CD4-positive, alpha-beta T cell (primary cell): ENCODE measurements at regions not wholly inside any gene's neighbourhood (a gene's known extent, or its start where the extent isn't known, plus 50 kb on each side); places are given as distances from the start of the nearest gene placed in this dataset.

Source experiments
- ATAC-seq: fragments of 200-7000 bp; cut with Tn5 transposase; one replicate; pipeline ENCODE4 v1.10.0; 2022; ENCODE audit warnings: mild to moderate bottlenecking; ENCODE audit not compliant: poor library complexity
- CTCF ChIA-PET: fragments of 350-600 bp; sonication (Branson Sonifier 250); formaldehyde crosslinking; loops from one replicate; lab custom pipeline; 2021; ENCODE audit warnings: antibody characterized with exemption, inconsistent platforms; lab: Charles Lee
- POLR2A ChIA-PET: fragments of 350-600 bp; sonication (Branson Sonifier 250); formaldehyde crosslinking; loops from one replicate; lab custom pipeline; 2021; ENCODE audit warnings: antibody characterized with exemption, inconsistent platforms; lab: Charles Lee
- DNase-seq, 14 experiments: peaks; one replicate each; pipeline ENCODE4 v3.0.0-alpha.2; 2013 to 2020; ENCODE audit warnings: mixed read lengths in 2 of 14
- H3K27ac ChIP-seq, 2 donors: one replicate each; pipeline versions ENCODE4 v1.5.1 to v1.7.0; 2013; ENCODE audit warnings: low read length in 2 of 2, low read depth in 1 of 2, mild to moderate bottlenecking in 1 of 2
- H3K27me3 ChIP-seq, 2 experiments: 1 replicate in 1 of 2; 2 replicates in 1 of 2; pipeline versions ENCODE4 v1.6.1 to v1.7.0; 2013; ENCODE audit warnings: low read length in 2 of 2, control low read depth in 1 of 2, mild to moderate bottlenecking in 1 of 2, moderate library complexity in 1 of 2; ENCODE audit not compliant: insufficient read depth in 2 of 2, control insufficient read depth in 1 of 2
- H3K36me3 ChIP-seq: one replicate; pipeline ENCODE4 v1.6.1; 2013; ENCODE audit warnings: low read length, control low read depth; ENCODE audit not compliant: insufficient read depth
- H3K4me1 ChIP-seq: one replicate; pipeline ENCODE4 v1.6.1; 2013; ENCODE audit warnings: low read length, control low read depth; ENCODE audit not compliant: insufficient read depth
- H3K4me3 ChIP-seq: one replicate; pipeline ENCODE4 v1.5.1; 2013; ENCODE audit warnings: mild to moderate bottlenecking, low read length, moderate library complexity
- H3K9me3 ChIP-seq, 2 experiments: 1 replicate in 1 of 2; 2 replicates in 1 of 2; pipeline versions ENCODE4 v1.6.1 to v1.7.0; 2013; ENCODE audit warnings: low read length in 2 of 2, mild to moderate bottlenecking in 2 of 2, control low read depth in 1 of 2, moderate library complexity in 1 of 2; ENCODE audit not compliant: control insufficient read depth in 1 of 2, insufficient read depth in 1 of 2
- H3K27ac Mint-ChIP-seq: one replicate; pipeline ENCODE4 v1.8.0; 2020; ENCODE audit warnings: mixed read lengths
- H3K27me3 Mint-ChIP-seq: one replicate; pipeline ENCODE4 v1.8.0; 2021; ENCODE audit warnings: mixed read lengths
- H3K36me3 Mint-ChIP-seq: one replicate; pipeline ENCODE4 v1.8.0; 2021; ENCODE audit warnings: low read depth, mixed read lengths
- H3K4me1 Mint-ChIP-seq: one replicate; pipeline ENCODE4 v1.8.0; 2021; ENCODE audit warnings: low read depth, mixed read lengths
- H3K4me3 Mint-ChIP-seq: one replicate; pipeline ENCODE4 v1.8.0; 2020; ENCODE audit warnings: mild to moderate bottlenecking, mixed read lengths
- H3K9me3 Mint-ChIP-seq: one replicate; pipeline ENCODE4 v1.8.0; 2020; ENCODE audit warnings: mixed read lengths
- CTCF ChIP-seq: fragments of 200-600 bp; IDR thresholded peaks from one replicate; pipeline ENCODE4 v1.8.0; 2022; ENCODE audit warnings: antibody characterized with exemption, mild to moderate bottlenecking
- intact Hi-C, 2 experiments: fragments of 100-400 bp; cut with DNase I in 1 of 2; cut with micrococcal nuclease in 1 of 2; formaldehyde crosslinking; loops; one replicate each; pipeline versions ENCODE4 v1.15.1 to v1.9.0; 2023 to 2025; cut with DNase I, micrococcal nuclease

DNA sequence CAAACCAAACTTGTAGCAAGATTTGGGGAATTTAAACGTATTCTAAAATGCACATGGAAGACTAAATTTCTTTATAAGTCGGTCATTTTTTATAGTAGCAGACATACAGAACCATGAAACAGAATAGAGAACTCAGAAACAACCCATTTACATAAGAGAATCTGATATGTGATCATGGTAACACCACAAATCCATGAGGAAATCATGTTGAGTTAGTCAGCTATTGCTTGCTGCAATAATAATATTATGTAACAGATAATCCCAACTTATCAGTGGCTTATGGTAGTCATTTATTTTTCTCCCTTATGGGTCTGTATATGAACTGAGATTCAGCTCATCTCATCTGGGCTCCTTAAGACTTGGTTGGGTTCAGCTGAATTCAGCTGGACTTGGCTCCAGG, 103.4 kb upstream of the SERTAD2 start:
- intact Hi-C loops, result loop anchor here in 1 of 2 experiments (5.0 kb wide), 1 partner anchor 295 kb away; no protein-coding TSS in a partner anchor
- ATAC-seq, result no peak
- no peak overlapping the region for H3K27ac Mint-ChIP-seq
- H3K4me3 Mint-ChIP-seq, result no peak overlapping the region
- Histone ChIP-seq H3K4me1 (peaks cover under 1% of the 10 kb centered on the region), H3K9me3 (no peaks in the 10 kb centered on the region), H3K27me3 (no peaks in the 10 kb centered on the region), H3K27ac (no peak overlapping the region), H3K36me3 (no peaks in the 10 kb centered on the region), H3K4me3 (no peak overlapping the region)
- H3K4me1 Mint-ChIP-seq, result peaks cover 6% of the 10 kb centered on the region
- H3K9me3 Mint-ChIP-seq, result no peaks in the 10 kb centered on the region
- POLR2A ChIA-PET, result interaction anchor here (1.1 kb wide), 1 partner anchor 104 kb away, joined by 4 read pairs; the partner anchor contains the start of gene SERTAD2
- CTCF ChIA-PET, result no interaction called here
- H3K27me3 Mint-ChIP-seq, result no peaks in the 10 kb centered on the region
- TF ChIP-seq CTCF, result no peak
- H3K36me3 Mint-ChIP-seq, result no peaks in the 10 kb centered on the region
- DNase-seq, result no peak

GRCh38 chr2:64760128-64760527, 106.4 kb upstream of the SERTAD2 start:
- Histone ChIP-seq H3K4me1 (no peaks in the 10 kb centered on the region), H3K4me3 (no peak overlapping the region), H3K27ac (no peak overlapping the region), H3K9me3 (no peaks in the 10 kb centered on the region), H3K27me3 (no peaks in the 10 kb centered on the region), H3K36me3 (no peaks in the 10 kb centered on the region)
- ATAC-seq (no peak), DNase-seq (no peak)
- no peaks in the 10 kb centered on the region for H3K4me1 Mint-ChIP-seq
- no peaks in the 10 kb centered on the region for H3K9me3 Mint-ChIP-seq
- no peaks in the 10 kb centered on the region for H3K27me3 Mint-ChIP-seq
- POLR2A ChIA-PET, result interaction anchor here (0.7 to 1.3 kb wide), 2 partner anchors 86 to 106 kb away, joined by 4 to 5 read pairs; partner anchors contain the start of gene SERTAD2
- no peak overlapping the region for H3K27ac Mint-ChIP-seq
- intact Hi-C loops, result no loop called here
- H3K36me3 Mint-ChIP-seq, result no peaks in the 10 kb centered on the region
- TF ChIP-seq CTCF, result no peak
- no peak overlapping the region for H3K4me3 Mint-ChIP-seq
- CTCF ChIA-PET, result interaction anchor here (1.0 to 1.2 kb wide), 2 partner anchors 47 to 92 kb away, joined by 3 read pairs; no protein-coding TSS in a partner anchor

- Mint-ChIP-seq H3K27me3 (no peaks in the 10 kb centered on the region), H3K27ac (no peak overlapping the region), H3K36me3 (peaks cover 2% of the 10 kb centered on the region), H3K4me3 (no peak overlapping the region), H3K9me3 (no peaks in the 10 kb centered on the region), H3K4me1 (peaks cover 11% of the 10 kb centered on the region)
- intact Hi-C loops, result no loop called here
- no peak for TF ChIP-seq CTCF
- Histone ChIP-seq H3K36me3 (no peaks in the 10 kb centered on the region), H3K27me3 (no peaks in the 10 kb centered on the region), H3K27ac (no peak overlapping the region), H3K4me1 (no peaks in the 10 kb centered on the region), H3K4me3 (no peak overlapping the region), H3K9me3 (no peaks in the 10 kb centered on the region)
- DNase-seq (no peak), ATAC-seq (no peak)
- ChIA-PET POLR2A (interaction anchor here (0.9 to 3.6 kb wide), 3 partner anchors 11 to 109 kb away, joined by 3 to 36 read pairs (median 14); partner anchors contain the start of gene SERTAD2), CTCF (interaction anchor here (1.5 to 3.2 kb wide), 5 partner anchors 11 to 116 kb away, joined by 4 to 11 read pairs (median 5); partner anchors contain the start of gene SERTAD2)
Measured at GRCh38 chr2:64762301-64762997, 108.7 kb upstream of the SERTAD2 start.
